PC-9 (cell line): ENCODE measurements at regions not wholly inside any gene's neighbourhood (a gene's known extent, or its start where the extent isn't known, plus 50 kb on each side); places are given as distances from the start of the nearest gene placed in this dataset.

Source experiments
- BruUV-seq: library from RNA; stranded (reverse); fragments of 400-500 nt; replicated peaks from 2 replicates; lab custom pipeline; 2021; lab: Mats Ljungman, UMichigan
- CTCF ChIA-PET: fragments of 300-600 bp; sonication (Branson Sonifier 250); formaldehyde crosslinking; loops from one replicate; lab custom pipeline; 2022; ENCODE audit warnings: antibody characterized with exemption; lab: Charles Lee
- POLR2A ChIA-PET: fragments of 300-600 bp; sonication (Branson Sonifier 250); formaldehyde crosslinking; loops from one replicate; lab custom pipeline; 2022; ENCODE audit warnings: antibody characterized with exemption; ENCODE audit not compliant: unreplicated experiment; lab: Charles Lee
- DNase-seq, 2 experiments: peaks; one replicate each; pipeline versions ENCODE4 v3.0.0 to v3.0.0-alpha.2; 2015 to 2022; ENCODE audit warnings: mixed read lengths in 1 of 2
- H2AFZ ChIP-seq: fragments of 200-600 bp; sonication (generic); 2 replicates; pipeline ENCODE4 v1.8.1; 2017; ENCODE audit warnings: antibody characterized with exemption
- H3F3A ChIP-seq: fragments of 200-600 bp; sonication (generic); 2 replicates; pipeline ENCODE4 v1.8.1; 2017; ENCODE audit warnings: antibody characterized with exemption, mild to moderate bottlenecking, low read depth; ENCODE audit not compliant: insufficient read depth
- H3K27ac ChIP-seq: fragments of 200-600 bp; sonication (generic); 2 replicates; pipeline ENCODE4 v1.6.1; 2016; ENCODE audit warnings: mixed run types
- H3K27me3 ChIP-seq: fragments of 200-600 bp; sonication (generic); 2 replicates; pipeline ENCODE4 v1.6.1; 2016; ENCODE audit warnings: low read depth, mixed run types; ENCODE audit not compliant: insufficient read depth
- H3K36me3 ChIP-seq: fragments of 200-600 bp; sonication (generic); 2 replicates; pipeline ENCODE4 v1.6.1; 2016; ENCODE audit warnings: low read depth, mixed run types
- H3K4me1 ChIP-seq: fragments of 200-600 bp; sonication (generic); replicated peaks from 2 replicates; pipeline ENCODE4 v1.6.1; 2016; ENCODE audit warnings: mixed run types; ENCODE audit not compliant: insufficient read depth
- H3K4me2 ChIP-seq: fragments of 200-600 bp; sonication (generic); 2 replicates; pipeline ENCODE4 v1.6.1; 2017; ENCODE audit warnings: mixed run types
- H3K4me3 ChIP-seq: fragments of 200-600 bp; sonication (generic); 2 replicates; pipeline ENCODE4 v1.6.1; 2016; ENCODE audit warnings: mixed run types
- H3K79me2 ChIP-seq: fragments of 200-600 bp; sonication (generic); 2 replicates; pipeline ENCODE4 v1.6.1; 2017; ENCODE audit warnings: low read depth, mixed run types
- H3K9me2 ChIP-seq: fragments of 200-600 bp; sonication (generic); 2 replicates; pipeline ENCODE4 v1.8.1; 2017; ENCODE audit warnings: mild to moderate bottlenecking; ENCODE audit not compliant: insufficient read depth
- H3K9me3 ChIP-seq: fragments of 200-600 bp; sonication (generic); 2 replicates; pipeline ENCODE4 v1.8.1; 2016; ENCODE audit warnings: low read depth; ENCODE audit not compliant: insufficient read depth
- H4K20me1 ChIP-seq: fragments of 200-600 bp; sonication (generic); 2 replicates; pipeline ENCODE4 v1.8.1; 2017; ENCODE audit not compliant: insufficient read depth
- CTCF ChIP-seq: fragments of 200-600 bp; sonication (generic); conservative IDR thresholded peaks from 2 replicates; pipeline ENCODE4 v1.6.1; 2017; ENCODE audit warnings: mixed run types, antibody characterized with exemption, mild to moderate bottlenecking, moderate library complexity
- EZH2 ChIP-seq: fragments of 200-600 bp; sonication (generic); IDR thresholded peaks from 2 replicates; pipeline ENCODE4 v1.8.0; 2017; ENCODE audit warnings: antibody characterized with exemption, low read depth
- intact Hi-C: fragments of 100-400 bp; cut with micrococcal nuclease; formaldehyde crosslinking; loops from one replicate; pipeline ENCODE4 v1.10.0; 2022; ENCODE audit not compliant: unreplicated experiment

GRCh38 chr12:41635626-41636364 lies 447.7 kb downstream of the PDZRN4 start:
- Histone ChIP-seq H3F3A (no peaks in the 10 kb centered on the region), H3K27me3 (no peaks in the 10 kb centered on the region), H3K36me3 (no peaks in the 10 kb centered on the region), H3K9me3 (no peaks in the 10 kb centered on the region), H2AFZ (no peak overlapping the region), H3K4me1 (no peaks in the 10 kb centered on the region), H3K27ac (no peak overlapping the region), H4K20me1 (no peaks in the 10 kb centered on the region), H3K79me2 (no peaks in the 10 kb centered on the region), H3K4me3 (no peak overlapping the region), H3K4me2 (no peak overlapping the region), H3K9me2 (no peaks in the 10 kb centered on the region)
- no TSS peak for BruUV-seq
- TF ChIP-seq EZH2 (no peak), CTCF (no peak)
- intact Hi-C loops = no loop called here
- DNase-seq = no peak
- ChIA-PET POLR2A (no interaction called here), CTCF (no interaction called here)

- Histone ChIP-seq H2AFZ (no peak overlapping the region), H3K9me3 (no peaks in the 10 kb centered on the region), H3F3A (no peaks in the 10 kb centered on the region), H3K4me3 (no peak overlapping the region), H4K20me1 (no peaks in the 10 kb centered on the region), H3K27ac (no peak overlapping the region), H3K9me2 (no peaks in the 10 kb centered on the region), H3K4me1 (no peaks in the 10 kb centered on the region), H3K27me3 (no peaks in the 10 kb centered on the region), H3K4me2 (no peak overlapping the region), H3K79me2 (no peaks in the 10 kb centered on the region), H3K36me3 (no peaks in the 10 kb centered on the region)
- CTCF ChIA-PET = no interaction called here
- TF ChIP-seq CTCF (no peak), EZH2 (no peak)
- POLR2A ChIA-PET = no interaction called here
- intact Hi-C loops = no loop called here
- no TSS peak for BruUV-seq
- DNase-seq = no peak
These were observed 446.0 kb downstream of the PDZRN4 start for GRCh38 chr12:41634091-41634490.

- no peak overlapping the region for H2AFZ ChIP-seq
- no peaks in the 10 kb centered on the region for H3K36me3 ChIP-seq
- POLR2A ChIA-PET = no interaction called here
- no peak overlapping the region for H3K4me3 ChIP-seq
- H3K79me2 ChIP-seq = no peaks in the 10 kb centered on the region
- H3F3A ChIP-seq = no peaks in the 10 kb centered on the region
- no TSS peak for BruUV-seq
- H3K9me2 ChIP-seq = no peaks in the 10 kb centered on the region
- H3K9me3 ChIP-seq = no peaks in the 10 kb centered on the region
- H3K27ac ChIP-seq = no peak overlapping the region
- H4K20me1 ChIP-seq = no peaks in the 10 kb centered on the region
- H3K27me3 ChIP-seq = no peaks in the 10 kb centered on the region
- H3K4me1 ChIP-seq = no peaks in the 10 kb centered on the region
- TF ChIP-seq CTCF (no peak), EZH2 (no peak)
- intact Hi-C loops = no loop called here
- no peak for DNase-seq
- no peak overlapping the region for H3K4me2 ChIP-seq
- CTCF ChIA-PET = no interaction called here
These were observed 441.5 kb downstream of the PDZRN4 start for GRCh38 chr12:41629611-41630010.
